Lower leg skin (tissue), 4 donors: ENCODE measurements at regions not wholly inside any gene's neighbourhood (a gene's known extent, or its start where the extent isn't known, plus 50 kb on each side); places are given as distances from the start of the nearest gene placed in this dataset.

Source experiments
- DNase-seq, 2 donors: peaks; one replicate each; pipeline ENCODE4 v3.0.0-alpha.2; 2019; ENCODE audit warnings: low spot score in 2 of 2
- H3K4me3 ChIP-seq: fragments of 200-600 bp; sonication (generic); 2 replicates; pipeline ENCODE4 v1.5.1; 2017; ENCODE audit warnings: mild to moderate bottlenecking, low read depth; ENCODE audit not compliant: poor library complexity, severe bottlenecking
- CTCF ChIP-seq, 3 donors: fragments of 450-650 bp; IDR thresholded peaks; one replicate each; pipeline ENCODE4 v1.5.1; 2016; ENCODE audit warnings: antibody characterized with exemption in 3 of 3, mild to moderate bottlenecking in 3 of 3, moderate library complexity in 2 of 3
- POLR2A ChIP-seq, 2 donors: fragments of 450-650 bp; IDR thresholded peaks; one replicate each; pipeline ENCODE4 v1.6.1; 2016 to 2017; ENCODE audit warnings: antibody characterized with exemption in 2 of 2, mild to moderate bottlenecking in 1 of 2, moderate library complexity in 1 of 2
- WGBS, 2 donors: methylation state at CpG; one replicate each; pipeline ENCODE4 v1.1.5; 2018; 5-methylcytosine and 5-hydroxymethylcytosine counted together
- intact Hi-C: fragments of 100-400 bp; cut with DNase I; formaldehyde crosslinking; loops from one replicate; pipeline ENCODE4 v1.15.0; 2023; ENCODE audit warnings: low total_unique reads

- no peak for DNase-seq
- intact Hi-C loops: no loop called here
- no peak overlapping the region for H3K4me3 ChIP-seq
- TF ChIP-seq POLR2A (IDR thresholded peaks at IDR 0.05) (no peak), CTCF (IDR thresholded peaks at IDR 0.05) (no peak)
- WGBS, 2 donors: 59 to 62% methylated on average over 3 of the region's 3 CpGs
Observed at GRCh38 chr16:51473091-51473490, 322.0 kb upstream of the SALL1 start.

GRCh38 chr16:51470492-51470891 lies 319.4 kb upstream of the SALL1 start:
- DNase-seq: no peak
- WGBS, 2 donors: 56 to 62% methylated on average over 4 of the region's 4 CpGs
- intact Hi-C loops: no loop called here
- TF ChIP-seq CTCF (IDR thresholded peaks at IDR 0.05) (no peak), POLR2A (IDR thresholded peaks at IDR 0.05) (no peak)
- no peak overlapping the region for H3K4me3 ChIP-seq

- 78 to 90% methylated on average over 5 of the region's 5 CpGs for WGBS, 2 donors
- H3K4me3 ChIP-seq: no peak overlapping the region
- DNase-seq: no peak
- TF ChIP-seq CTCF (IDR thresholded peaks at IDR 0.05): no peak
- intact Hi-C loops: no loop called here
Observed at GRCh38 chr16:51464996-51465395, 313.9 kb upstream of the SALL1 start.

- intact Hi-C loops: no loop called here
- no peak for TF ChIP-seq POLR2A (IDR thresholded peaks at IDR 0.05)
- TF ChIP-seq CTCF (IDR thresholded peaks at IDR 0.05): no peak
- 79 to 84% methylated on average over 4 of the region's 4 CpGs for WGBS, 2 donors
- DNase-seq: no peak
- no peak overlapping the region for H3K4me3 ChIP-seq
Observed at GRCh38 chr16:51461255-51461654, 310.2 kb upstream of the SALL1 start.

GRCh38 chr16:51458356-51459140 lies 307.5 kb upstream of the SALL1 start:
- DNase-seq: no peak
- intact Hi-C loops: no loop called here
- 73 to 78% methylated on average over 11 of the region's 11 CpGs for WGBS, 2 donors
- no peak overlapping the region for H3K4me3 ChIP-seq
- TF ChIP-seq POLR2A (IDR thresholded peaks at IDR 0.05): no peak
- no peak for TF ChIP-seq CTCF (IDR thresholded peaks at IDR 0.05)

- 68 to 72% methylated on average over 7 of the region's 7 CpGs for WGBS, 2 donors
- H3K4me3 ChIP-seq: no peak overlapping the region
- no peak for DNase-seq
- intact Hi-C loops: no loop called here
- no peak for TF ChIP-seq POLR2A (IDR thresholded peaks at IDR 0.05)
- TF ChIP-seq CTCF (IDR thresholded peaks at IDR 0.05): no peak
Observed at GRCh38 chr16:51457775-51458174, 306.7 kb upstream of the SALL1 start.
